ENCODE measurements at regions not wholly inside any gene's neighbourhood (a gene's known extent, or its start where the extent isn't known, plus 50 kb on each side); places are given as distances from the start of the nearest gene placed in this dataset.

GRCh38 chr2:74036010-74036409, 51.3 kb downstream of the TET3 start:
- no peak for DNase-seq (ENCODE audit: low spot score)

GRCh38 chr2:74036450-74037195, 51.9 kb downstream of the TET3 start:
- DNase-seq (ENCODE audit: low spot score): no peak

GRCh38 chr2:74037379-74037860, 52.7 kb downstream of the TET3 start:
- DNase-seq (ENCODE audit: low spot score): peak; percentile 65

GRCh38 chr2:74039611-74040010, 54.9 kb downstream of the TET3 start:
- DNase-seq (ENCODE audit: low spot score): no peak

GRCh38 chr2:74041182-74041581, 56.5 kb downstream of the TET3 start:
- DNase-seq (ENCODE audit: low spot score): no peak

- DNase-seq (ENCODE audit: low spot score): no peak
Measured at GRCh38 chr2:74041726-74042125, 57.0 kb downstream of the TET3 start.

GRCh38 chr2:74042606-74043005, 57.9 kb downstream of the TET3 start:
- DNase-seq (ENCODE audit: low spot score): no peak

- no peak for DNase-seq (ENCODE audit: low spot score)
Measured at GRCh38 chr2:74043345-74044329, 58.9 kb downstream of the TET3 start.

- DNase-seq (ENCODE audit: low spot score): no peak
Measured at GRCh38 chr2:74044999-74045398, 60.3 kb downstream of the TET3 start.

- DNase-seq (ENCODE audit: low spot score): no peak
Measured at GRCh38 chr2:74045454-74045853, 60.7 kb downstream of the TET3 start.

GRCh38 chr2:74046441-74046840, 61.7 kb downstream of the TET3 start:
- DNase-seq (ENCODE audit: low spot score): no peak

GRCh38 chr2:74047152-74047551, 62.4 kb downstream of the TET3 start:
- no peak for DNase-seq (ENCODE audit: low spot score)

GRCh38 chr2:74048147-74048546, 63.4 kb downstream of the TET3 start:
- DNase-seq (ENCODE audit: low spot score): no peak

- DNase-seq (ENCODE audit: low spot score): no peak
Measured at GRCh38 chr2:74048843-74049519, 64.3 kb downstream of the TET3 start.

- no peak for DNase-seq (ENCODE audit: low spot score)
Measured at GRCh38 chr2:74050151-74050550, 65.4 kb downstream of the TET3 start.

GRCh38 chr2:74051504-74051903, 66.8 kb downstream of the TET3 start:
- no peak for DNase-seq (ENCODE audit: low spot score)

- peak; percentile 84 for DNase-seq (ENCODE audit: low spot score)
Measured at GRCh38 chr2:74052732-74053710, 68.3 kb downstream of the TET3 start.

- DNase-seq (ENCODE audit: low spot score): no peak
Measured at GRCh38 chr2:74053959-74054715, 69.4 kb downstream of the TET3 start.

GRCh38 chr2:74059137-74059775, 74.5 kb downstream of the TET3 start:
- no peak for DNase-seq (ENCODE audit: low spot score)

GRCh38 chr2:74063486-74063885, 78.8 kb downstream of the TET3 start:
- no peak for DNase-seq (ENCODE audit: low spot score)

Data from globus pallidus (tissue), 1 donor.